ENCODE measurements at regions not wholly inside any gene's neighbourhood (a gene's known extent, or its start where the extent isn't known, plus 50 kb on each side); places are given as distances from the start of the nearest gene placed in this dataset.

DNA sequence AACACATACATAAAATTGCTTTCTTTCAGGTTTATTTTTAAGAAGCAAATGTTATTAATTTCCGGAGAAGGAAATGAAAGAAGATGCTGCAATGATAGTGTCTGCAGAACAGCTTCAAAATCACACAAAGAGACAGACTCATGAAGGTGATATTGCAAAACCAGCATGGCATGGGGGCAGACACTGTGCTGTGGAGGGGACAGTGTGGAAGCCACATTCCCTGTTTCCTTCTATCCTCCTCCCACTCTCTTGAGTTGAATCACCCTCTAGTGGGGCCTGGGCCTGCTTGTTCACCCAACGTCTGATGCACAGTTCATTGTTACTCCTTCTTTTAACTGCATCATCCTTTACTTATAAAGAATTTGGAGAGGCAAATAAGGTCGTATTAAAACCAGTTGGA is 104.0 kb upstream of the INSIG1 start:
- TF ChIP-seq EZH2 (IDR thresholded peaks at IDR 0.05; ENCODE audit: low read depth), result no peak
- TF ChIP-seq, protein P1, sequence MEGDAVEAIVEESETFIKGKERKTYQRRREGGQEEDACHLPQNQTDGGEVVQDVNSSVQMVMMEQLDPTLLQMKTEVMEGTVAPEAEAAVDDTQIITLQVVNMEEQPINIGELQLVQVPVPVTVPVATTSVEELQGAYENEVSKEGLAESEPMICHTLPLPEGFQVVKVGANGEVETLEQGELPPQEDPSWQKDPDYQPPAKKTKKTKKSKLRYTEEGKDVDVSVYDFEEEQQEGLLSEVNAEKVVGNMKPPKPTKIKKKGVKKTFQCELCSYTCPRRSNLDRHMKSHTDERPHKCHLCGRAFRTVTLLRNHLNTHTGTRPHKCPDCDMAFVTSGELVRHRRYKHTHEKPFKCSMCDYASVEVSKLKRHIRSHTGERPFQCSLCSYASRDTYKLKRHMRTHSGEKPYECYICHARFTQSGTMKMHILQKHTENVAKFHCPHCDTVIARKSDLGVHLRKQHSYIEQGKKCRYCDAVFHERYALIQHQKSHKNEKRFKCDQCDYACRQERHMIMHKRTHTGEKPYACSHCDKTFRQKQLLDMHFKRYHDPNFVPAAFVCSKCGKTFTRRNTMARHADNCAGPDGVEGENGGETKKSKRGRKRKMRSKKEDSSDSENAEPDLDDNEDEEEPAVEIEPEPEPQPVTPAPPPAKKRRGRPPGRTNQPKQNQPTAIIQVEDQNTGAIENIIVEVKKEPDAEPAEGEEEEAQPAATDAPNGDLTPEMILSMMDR (conservative IDR thresholded peaks at IDR 0.05), result no peak
